NCI-H2227 (cell line): ENCODE measurements at regions not wholly inside any gene's neighbourhood (a gene's known extent, or its start where the extent isn't known, plus 50 kb on each side); places are given as distances from the start of the nearest gene placed in this dataset.
"Not testable (repeated sequence)": the region's sequence is repeated elsewhere in the genome, so short reads cannot be mapped to it uniquely, and the experiment has no call there.

Source experiments
- DNase-seq: peaks from one replicate; lab custom pipeline; 2025; ENCODE audit not compliant: unreplicated experiment; lab: John Stamatoyannopoulos, UW

GRCh38 chr2:49686897-49687442 lies 532.7 kb upstream of the FSHR start:
- peak; percentile 5 for DNase-seq

GRCh38 chr2:49686291-49686690 lies 532.0 kb upstream of the FSHR start:
- no peak for DNase-seq

GRCh38 chr2:49677227-49677626 lies 522.9 kb upstream of the FSHR start:
- no peak for DNase-seq

GRCh38 chr2:49664827-49665226 lies 510.5 kb upstream of the FSHR start:
- no peak for DNase-seq

- DNase-seq: no peak
These were observed 507.5 kb upstream of the FSHR start for GRCh38 chr2:49661809-49662208.

GRCh38 chr2:49656853-49657252 lies 502.5 kb upstream of the FSHR start:
- DNase-seq: no peak

- DNase-seq: no peak
These were observed 488.8 kb upstream of the FSHR start for GRCh38 chr2:49643149-49643548.

GRCh38 chr2:49640630-49641029 lies 486.3 kb upstream of the FSHR start:
- no peak for DNase-seq

- DNase-seq: peak; percentile 48
These were observed 466.7 kb upstream of the FSHR start for GRCh38 chr2:49621016-49621415.

- no peak for DNase-seq
These were observed 465.5 kb upstream of the FSHR start for GRCh38 chr2:49619804-49620203.

- DNase-seq: no peak
These were observed 464.2 kb upstream of the FSHR start for GRCh38 chr2:49618491-49618890.

- DNase-seq: peak; percentile 66
These were observed 462.5 kb upstream of the FSHR start for GRCh38 chr2:49616800-49617199.

- DNase-seq: not testable (repeated sequence)
These were observed 457.5 kb upstream of the FSHR start for GRCh38 chr2:49611796-49612195.

- DNase-seq: no peak
These were observed 446.2 kb upstream of the FSHR start for GRCh38 chr2:49600524-49600923.

GRCh38 chr2:49598231-49598630 lies 443.9 kb upstream of the FSHR start:
- no peak for DNase-seq

GRCh38 chr2:49585921-49586320 lies 431.6 kb upstream of the FSHR start:
- DNase-seq: no peak

- no peak for DNase-seq
These were observed 428.6 kb upstream of the FSHR start for GRCh38 chr2:49582946-49583345.

GRCh38 chr2:49577041-49577440 lies 422.7 kb upstream of the FSHR start:
- DNase-seq: no peak

GRCh38 chr2:49569176-49569575 lies 414.9 kb upstream of the FSHR start:
- DNase-seq: no peak

- no peak for DNase-seq
These were observed 413.7 kb upstream of the FSHR start for GRCh38 chr2:49567811-49568600.

- DNase-seq: no peak
These were observed 412.7 kb upstream of the FSHR start for GRCh38 chr2:49567021-49567420.

- no peak for DNase-seq
These were observed 399.3 kb upstream of the FSHR start for GRCh38 chr2:49553658-49554057.

- no peak for DNase-seq
These were observed 378.4 kb upstream of the FSHR start for GRCh38 chr2:49532702-49533101.
